Natural killer cell (primary cell): ENCODE measurements at regions not wholly inside any gene's neighbourhood (a gene's known extent, or its start where the extent isn't known, plus 50 kb on each side); places are given as distances from the start of the nearest gene placed in this dataset.

ENCODE experiments used
- ATAC-seq, 3 donors: fragments of 150-1000 bp in 2 of 3; fragments of 200-7000 bp in 1 of 3; cut with Tn5 transposase; 1 replicate in 1 of 3; 2 replicates in 2 of 3; pipeline ENCODE4 v1.10.0; 2021; ENCODE audit warnings: mild to moderate bottlenecking in 2 of 3, moderate library complexity in 2 of 3
- DNase-seq, 2 donors: peaks; one replicate each; pipeline versions ENCODE4 v3.0.0 to v3.0.0-alpha.2; 2013 to 2021; ENCODE audit warnings: mixed read lengths in 1 of 2
- H3K27ac ChIP-seq: one replicate; pipeline ENCODE4 v1.5.1; 2013; ENCODE audit warnings: mild to moderate bottlenecking, low read length
- H3K27me3 ChIP-seq: one replicate; pipeline ENCODE4 v1.6.1; 2013; ENCODE audit warnings: low read length; ENCODE audit not compliant: control insufficient read depth, insufficient read depth
- H3K36me3 ChIP-seq: one replicate; pipeline ENCODE4 v1.6.1; 2013; ENCODE audit warnings: low read length; ENCODE audit not compliant: control insufficient read depth, insufficient read depth
- H3K4me1 ChIP-seq: one replicate; pipeline ENCODE4 v1.6.1; 2013; ENCODE audit warnings: low read length; ENCODE audit not compliant: control insufficient read depth, insufficient read depth
- H3K4me3 ChIP-seq: one replicate; pipeline ENCODE4 v1.5.1; 2013; ENCODE audit warnings: low read length
- H3K9me3 ChIP-seq: one replicate; pipeline ENCODE4 v1.6.1; 2013; ENCODE audit warnings: low read length; ENCODE audit not compliant: control insufficient read depth, insufficient read depth
- H3K27ac Mint-ChIP-seq, 2 donors: one replicate each; pipeline ENCODE4 v1.8.0; 2022; ENCODE audit warnings: mild to moderate bottlenecking in 2 of 2, mixed read lengths in 2 of 2, moderate library complexity in 1 of 2
- H3K27me3 Mint-ChIP-seq, 2 donors: one replicate each; pipeline ENCODE4 v1.8.0; 2022; ENCODE audit warnings: low read depth in 2 of 2, mixed read lengths in 2 of 2
- H3K36me3 Mint-ChIP-seq: one replicate; pipeline ENCODE4 v1.8.0; 2022; ENCODE audit warnings: mixed read lengths
- H3K4me1 Mint-ChIP-seq, 2 donors: one replicate each; pipeline ENCODE4 v1.8.0; 2022; ENCODE audit warnings: mixed read lengths in 2 of 2
- H3K4me3 Mint-ChIP-seq: one replicate; pipeline ENCODE4 v1.8.0; 2022; ENCODE audit warnings: mild to moderate bottlenecking, moderate library complexity, mixed read lengths
- H3K9me3 Mint-ChIP-seq, 2 donors: one replicate each; pipeline ENCODE4 v1.8.0; 2022; ENCODE audit warnings: mixed read lengths in 2 of 2
- CTCF ChIP-seq: fragments of 200-600 bp; IDR thresholded peaks from one replicate; pipeline ENCODE4 v1.8.0; 2022; ENCODE audit warnings: antibody characterized with exemption
- WGBS: methylation state at CpG from one replicate; pipeline ENCODE4 v1.1.7; 2013; ENCODE audit warnings: missing lambda C conversion rate; ENCODE audit not compliant: insufficient coverage; 5-methylcytosine and 5-hydroxymethylcytosine counted together
- intact Hi-C: fragments of 100-400 bp; cut with micrococcal nuclease; formaldehyde crosslinking; loops from one replicate; pipeline ENCODE4 v1.14.2; 2022

- H3K4me1 ChIP-seq = no peaks in the 10 kb centered on the region
- WGBS = no CpG with 5 or more reads among the region's 2 CpGs
- intact Hi-C loops = no loop called here
- H3K27ac Mint-ChIP-seq = no peak overlapping the region
- no peaks in the 10 kb centered on the region for H3K9me3 ChIP-seq
- H3K36me3 Mint-ChIP-seq = no peaks in the 10 kb centered on the region
- DNase-seq (no peak), ATAC-seq (no peak)
- no peak overlapping the region for H3K4me3 ChIP-seq
- no peak for TF ChIP-seq CTCF
- H3K4me1 Mint-ChIP-seq = no peaks in the 10 kb centered on the region
- H3K36me3 ChIP-seq = no peaks in the 10 kb centered on the region
- H3K27ac ChIP-seq = no peak overlapping the region
- no peak overlapping the region for H3K4me3 Mint-ChIP-seq
- peaks cover 2 to 3% of the 10 kb centered on the region in 2 donors for H3K9me3 Mint-ChIP-seq
- H3K27me3 ChIP-seq = no peaks in the 10 kb centered on the region
- no peaks in the 10 kb centered on the region for H3K27me3 Mint-ChIP-seq
These were observed 550.9 kb downstream of the GLUD2 start for GRCh38 chrX:121598356-121598755.

GRCh38 chrX:121635141-121635540 is 587.7 kb downstream of the GLUD2 start:
- Mint-ChIP-seq H3K4me1 (no peaks in the 10 kb centered on the region), H3K27me3 (no peaks in the 10 kb centered on the region), H3K27ac (no peak overlapping the region), H3K9me3 (peaks cover 4 to 8% of the 10 kb centered on the region in 2 donors), H3K36me3 (no peaks in the 10 kb centered on the region), H3K4me3 (no peak overlapping the region)
- DNase-seq (no peak), ATAC-seq (no peak)
- no peak overlapping the region for H3K4me3 ChIP-seq
- no CpG with 5 or more reads among the region's 2 CpGs for WGBS
- no peak for TF ChIP-seq CTCF
- no peaks in the 10 kb centered on the region for H3K36me3 ChIP-seq
- no peaks in the 10 kb centered on the region for H3K9me3 ChIP-seq
- no peaks in the 10 kb centered on the region for H3K27me3 ChIP-seq
- no peak overlapping the region for H3K27ac ChIP-seq
- intact Hi-C loops = no loop called here
- no peaks in the 10 kb centered on the region for H3K4me1 ChIP-seq

- Histone ChIP-seq H3K9me3 (no peaks in the 10 kb centered on the region), H3K27ac (no peak overlapping the region), H3K27me3 (no peaks in the 10 kb centered on the region), H3K4me1 (no peaks in the 10 kb centered on the region), H3K4me3 (no peak overlapping the region), H3K36me3 (no peaks in the 10 kb centered on the region)
- DNase-seq = no peak
- TF ChIP-seq CTCF = no peak
- H3K36me3 Mint-ChIP-seq = no peaks in the 10 kb centered on the region
- H3K27me3 Mint-ChIP-seq = no peaks in the 10 kb centered on the region
- intact Hi-C loops = no loop called here
- peaks cover 0 to 4% of the 10 kb centered on the region in 2 donors for H3K9me3 Mint-ChIP-seq
- ATAC-seq = no peak
- H3K4me3 Mint-ChIP-seq = no peak overlapping the region
- no peak overlapping the region for H3K27ac Mint-ChIP-seq
- no peaks in the 10 kb centered on the region for H3K4me1 Mint-ChIP-seq
These were observed 592.4 kb downstream of the GLUD2 start for GRCh38 chrX:121639781-121640180.

- no peaks in the 10 kb centered on the region for H3K4me1 Mint-ChIP-seq
- no peaks in the 10 kb centered on the region for H3K27me3 ChIP-seq
- no peak for TF ChIP-seq CTCF
- H3K4me1 ChIP-seq = no peaks in the 10 kb centered on the region
- 40% methylated on average over 1 of the region's 2 CpGs for WGBS
- no peak overlapping the region for H3K4me3 ChIP-seq
- no peak for DNase-seq
- H3K9me3 ChIP-seq = no peaks in the 10 kb centered on the region
- no peak overlapping the region for H3K4me3 Mint-ChIP-seq
- H3K27ac ChIP-seq = no peak overlapping the region
- no peak for ATAC-seq
- no peak overlapping the region for H3K27ac Mint-ChIP-seq
- no peaks in the 10 kb centered on the region for H3K27me3 Mint-ChIP-seq
- H3K36me3 ChIP-seq = no peaks in the 10 kb centered on the region
- H3K36me3 Mint-ChIP-seq = no peaks in the 10 kb centered on the region
- peaks cover 0 to 4% of the 10 kb centered on the region in 2 donors for H3K9me3 Mint-ChIP-seq
- intact Hi-C loops = no loop called here
These were observed 594.1 kb downstream of the GLUD2 start for GRCh38 chrX:121641560-121641959.
